ENCODE measurements at regions not wholly inside any gene's neighbourhood (a gene's known extent, or its start where the extent isn't known, plus 50 kb on each side); places are given as distances from the start of the nearest gene placed in this dataset.
"Not testable (repeated sequence)": the region's sequence is repeated elsewhere in the genome, so short reads cannot be mapped to it uniquely, and the experiment has no call there.

DNA sequence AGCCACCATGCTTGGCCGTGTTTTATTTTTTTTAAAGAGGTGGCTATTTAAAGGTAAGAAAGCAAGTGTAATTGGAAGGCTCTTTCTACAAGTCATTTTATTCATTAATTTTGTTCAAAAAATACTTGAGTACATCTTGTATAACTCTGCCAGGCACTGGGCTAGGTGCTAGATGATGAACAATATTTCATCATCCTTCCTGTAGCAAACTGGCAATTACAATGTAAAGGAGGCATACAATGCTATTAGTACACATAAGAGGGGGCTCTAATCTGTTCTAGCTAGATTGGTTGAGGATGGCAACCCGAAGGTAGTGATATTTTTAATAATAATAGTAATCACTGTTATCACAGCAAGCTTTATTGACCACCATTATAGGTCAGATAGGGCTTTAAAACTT, 215.5 kb upstream of the KLF14 start:
- no peak for DNase-seq

DNA sequence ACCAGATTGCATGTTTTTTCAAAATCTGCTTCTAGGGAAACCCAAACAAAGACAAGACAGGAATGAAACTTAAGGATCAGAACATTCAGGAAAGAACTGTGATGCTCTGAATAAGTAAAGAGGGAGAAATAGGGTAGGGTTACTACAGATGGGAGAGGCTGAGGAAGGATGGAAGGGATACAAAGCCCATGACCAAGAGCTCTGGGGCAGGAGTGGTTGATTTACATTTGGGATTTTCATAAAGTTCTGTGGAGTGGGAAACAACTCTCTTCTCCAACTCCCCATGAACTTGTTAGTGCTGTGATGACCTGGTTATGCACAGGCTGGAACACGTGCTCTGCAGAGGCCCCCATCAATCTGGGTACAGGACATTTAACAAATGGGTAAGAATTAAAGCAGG, 216.0 kb upstream of the KLF14 start:
- DNase-seq: no peak

DNA sequence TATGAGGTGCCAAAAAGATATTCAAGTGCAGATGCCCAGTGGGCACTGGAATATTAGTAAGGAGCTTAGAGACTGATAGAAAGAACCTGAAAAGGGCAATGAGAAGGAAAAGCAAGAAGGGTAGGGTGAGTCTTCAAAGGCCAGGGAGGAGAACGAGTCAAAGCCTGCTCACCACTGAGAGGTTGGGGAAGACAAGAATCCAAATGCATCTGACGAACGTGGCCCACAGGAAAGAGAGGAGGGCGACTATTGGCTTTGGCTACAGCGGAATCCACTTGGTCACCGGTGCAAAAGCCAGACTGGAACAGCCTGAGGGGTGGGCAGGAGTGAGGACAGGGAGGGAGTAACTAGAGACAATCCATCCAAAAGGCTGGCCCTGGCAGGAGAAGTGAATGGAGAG, 216.7 kb upstream of the KLF14 start:
- no peak for DNase-seq

DNA sequence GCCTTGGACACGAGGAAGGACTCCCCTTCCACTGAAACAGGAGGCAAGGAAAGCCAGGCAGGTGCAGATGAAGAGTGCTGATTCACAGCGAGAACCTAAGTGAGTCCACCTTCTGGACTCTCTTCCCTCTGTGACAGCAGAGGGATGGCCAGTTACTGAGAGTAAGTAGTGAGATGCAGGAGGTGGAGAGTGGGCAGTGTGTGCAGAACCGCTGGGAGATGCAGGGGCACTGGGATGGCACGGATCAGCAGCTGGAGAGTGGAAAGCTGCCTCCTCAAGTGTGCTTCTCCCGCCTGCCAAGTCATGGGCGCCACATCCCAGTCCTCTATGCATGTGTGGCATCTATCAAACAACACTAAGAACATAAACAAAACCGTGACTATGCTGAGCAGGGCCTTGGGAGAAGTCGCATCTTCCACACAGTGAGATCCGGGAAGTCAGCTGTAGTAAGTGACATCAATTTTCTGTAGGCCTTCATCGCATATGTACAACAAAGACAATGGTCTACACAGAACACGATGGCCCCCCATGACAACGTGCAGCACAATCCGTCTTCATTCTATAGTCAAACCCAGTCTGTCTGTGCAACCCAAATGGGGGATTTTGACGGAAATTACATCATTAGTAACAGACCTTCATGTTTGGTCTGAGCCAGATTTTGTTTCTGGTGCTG, 217.4 kb upstream of the KLF14 start:
- no peak for DNase-seq

DNA sequence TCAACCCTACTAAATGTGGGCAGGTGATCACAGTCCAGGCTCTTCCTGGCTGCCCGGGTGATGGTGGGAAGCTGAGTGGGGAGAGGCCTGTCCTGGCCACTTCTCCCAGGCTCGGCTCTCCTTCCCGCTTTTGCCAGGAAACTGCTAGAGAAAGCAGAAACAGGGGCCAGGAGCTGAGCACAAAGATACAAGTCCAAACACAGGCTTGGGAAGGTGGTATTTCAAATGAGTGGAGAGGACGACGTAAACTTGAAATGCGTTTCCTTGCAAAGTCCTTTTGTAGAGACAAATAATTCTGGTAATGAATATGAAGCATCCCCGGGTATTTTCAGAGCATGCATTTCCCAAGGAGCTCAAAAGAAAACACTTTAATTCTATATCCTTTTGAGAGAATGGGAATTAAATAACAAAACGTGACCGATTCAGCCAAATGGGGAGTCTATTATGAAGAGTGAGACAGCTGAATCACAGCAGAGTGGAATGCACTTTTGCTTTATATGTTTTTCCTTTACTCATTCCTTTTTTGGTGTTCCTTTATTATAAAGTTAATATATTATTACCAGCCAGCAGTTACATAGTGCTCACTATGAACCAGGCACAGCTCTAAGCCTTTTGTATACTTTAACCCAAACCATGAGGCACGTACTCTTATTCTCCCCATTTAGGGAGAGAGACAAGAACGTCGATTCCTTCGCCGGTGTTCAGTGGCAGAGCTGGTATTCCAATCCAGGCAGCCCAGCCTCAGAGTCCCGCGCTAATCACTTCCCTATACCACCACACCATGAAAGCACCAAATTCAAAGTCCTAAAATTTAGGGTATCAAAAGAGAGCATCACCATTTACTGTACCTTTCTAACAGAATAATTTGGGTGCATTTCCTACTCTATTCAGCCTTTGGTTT, 218.2 kb upstream of the KLF14 start:
- no peak for DNase-seq

DNA sequence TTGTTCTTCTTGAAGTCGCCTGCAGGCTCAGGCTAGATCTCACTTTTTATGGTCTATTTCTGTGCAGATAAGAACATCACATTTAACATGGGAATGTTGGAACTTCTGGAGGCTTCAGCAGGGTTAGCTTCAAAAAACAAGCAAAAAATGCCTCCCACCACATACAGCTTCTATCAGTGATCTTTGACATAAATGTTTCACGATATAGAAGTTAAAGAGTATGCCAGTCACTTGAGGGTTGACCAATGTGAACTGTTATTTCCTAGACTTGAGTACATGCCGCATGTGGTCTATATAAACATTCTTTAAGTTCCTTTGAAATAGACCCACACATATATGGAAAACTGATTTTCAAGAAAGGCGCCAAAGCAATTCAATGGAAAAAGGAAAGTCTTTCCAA, 219.2 kb upstream of the KLF14 start:
- DNase-seq: no peak

DNA sequence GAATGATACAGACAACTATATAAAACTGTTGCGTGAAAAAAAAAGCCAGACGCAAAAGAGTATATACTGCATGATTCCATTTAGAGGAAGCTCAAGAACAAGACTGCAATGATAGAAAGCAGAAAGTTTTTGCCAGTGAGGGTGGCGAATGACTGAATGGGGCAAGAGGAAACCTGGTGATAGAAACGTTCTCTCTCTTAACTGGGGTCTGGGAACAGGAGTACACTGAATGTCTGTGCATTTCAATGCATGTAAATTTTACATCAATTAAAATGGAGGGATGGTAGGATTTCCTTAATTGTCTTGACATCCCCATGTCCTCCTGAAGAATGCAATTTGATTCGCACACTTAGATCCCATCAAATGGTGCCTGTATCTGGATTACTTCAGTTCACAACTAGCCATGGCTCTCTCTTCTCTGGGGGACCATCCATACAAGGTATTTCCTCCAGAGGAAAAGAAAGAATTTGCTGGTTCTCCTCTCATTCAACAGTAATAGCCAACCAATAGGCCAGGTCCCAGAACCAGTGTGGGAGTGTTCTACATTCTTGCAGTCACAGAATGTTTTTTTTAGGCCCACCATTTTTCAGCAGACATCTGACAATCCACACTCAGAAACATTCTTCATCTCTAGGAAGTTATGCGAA, 221.0 kb upstream of the KLF14 start:
- no peak for DNase-seq

DNA sequence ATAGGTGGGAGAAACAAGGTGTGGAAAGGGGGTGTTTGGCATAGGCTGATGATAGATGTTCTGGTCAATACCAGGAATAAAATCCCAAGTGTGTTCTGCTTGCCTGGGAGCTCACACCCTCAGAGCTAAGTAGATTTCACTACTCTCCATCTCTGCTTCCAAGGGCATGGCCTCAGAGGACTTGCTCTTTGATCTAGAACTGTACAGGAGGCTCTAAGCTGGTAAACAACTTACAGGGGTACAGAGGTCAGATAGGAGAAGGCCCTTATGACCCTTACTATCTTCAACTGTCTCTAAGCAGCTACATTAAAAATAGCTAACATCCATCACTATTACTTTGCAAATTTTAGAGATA, 221.5 kb upstream of the KLF14 start:
- no peak for DNase-seq

DNA sequence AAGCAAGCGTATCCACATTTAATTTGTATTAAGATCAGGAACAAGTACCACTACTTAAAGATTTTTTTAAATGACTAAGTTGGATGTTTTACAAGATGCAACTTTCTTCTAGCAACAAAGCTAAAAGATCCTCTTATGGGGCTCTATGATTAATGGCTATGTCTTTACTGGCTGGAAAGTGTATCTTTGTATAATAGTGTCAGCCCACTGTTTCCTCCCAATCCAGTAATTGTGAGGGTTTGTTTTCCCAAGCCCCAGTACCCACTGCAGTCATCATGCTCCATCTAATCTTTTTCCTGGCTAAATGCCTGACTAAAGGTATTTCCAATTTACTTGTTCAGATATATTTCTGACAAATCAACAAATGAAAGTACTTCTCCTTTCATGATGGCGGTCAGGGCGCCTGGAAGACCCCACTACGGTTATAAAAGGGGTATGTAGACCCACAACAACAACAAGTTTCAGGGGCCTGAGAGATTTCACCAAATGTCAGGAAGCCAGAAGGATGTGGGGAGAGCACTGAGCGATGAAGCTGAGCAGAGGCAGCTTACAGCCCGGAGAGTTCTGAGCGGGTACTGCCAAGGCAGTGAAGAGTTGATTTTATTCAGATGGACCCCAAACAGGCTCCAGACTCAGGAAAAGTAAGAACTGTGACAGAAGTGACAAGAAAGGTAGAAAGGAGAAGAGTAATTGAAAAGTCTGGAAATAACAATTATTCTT, 222.6 kb upstream of the KLF14 start:
- no peak for DNase-seq

DNA sequence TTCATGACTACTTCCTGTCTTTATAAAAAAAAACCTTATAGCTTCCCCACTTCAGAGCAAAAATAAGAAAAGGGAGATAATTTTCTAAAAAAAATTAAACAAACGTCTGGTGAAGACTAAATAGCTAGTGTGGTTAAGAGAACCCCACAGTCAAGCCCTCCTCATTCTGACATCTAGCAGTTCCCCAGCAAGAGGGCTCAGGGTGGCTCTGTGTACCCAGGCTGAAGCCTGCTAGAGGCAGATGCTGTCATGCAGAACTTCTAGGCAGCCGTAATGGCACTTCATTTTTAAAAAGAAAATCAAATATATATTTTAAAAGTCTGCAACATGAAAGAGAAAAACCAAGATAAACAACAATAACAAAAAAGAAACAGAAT, 223.1 kb upstream of the KLF14 start:
- no peak for DNase-seq

DNA sequence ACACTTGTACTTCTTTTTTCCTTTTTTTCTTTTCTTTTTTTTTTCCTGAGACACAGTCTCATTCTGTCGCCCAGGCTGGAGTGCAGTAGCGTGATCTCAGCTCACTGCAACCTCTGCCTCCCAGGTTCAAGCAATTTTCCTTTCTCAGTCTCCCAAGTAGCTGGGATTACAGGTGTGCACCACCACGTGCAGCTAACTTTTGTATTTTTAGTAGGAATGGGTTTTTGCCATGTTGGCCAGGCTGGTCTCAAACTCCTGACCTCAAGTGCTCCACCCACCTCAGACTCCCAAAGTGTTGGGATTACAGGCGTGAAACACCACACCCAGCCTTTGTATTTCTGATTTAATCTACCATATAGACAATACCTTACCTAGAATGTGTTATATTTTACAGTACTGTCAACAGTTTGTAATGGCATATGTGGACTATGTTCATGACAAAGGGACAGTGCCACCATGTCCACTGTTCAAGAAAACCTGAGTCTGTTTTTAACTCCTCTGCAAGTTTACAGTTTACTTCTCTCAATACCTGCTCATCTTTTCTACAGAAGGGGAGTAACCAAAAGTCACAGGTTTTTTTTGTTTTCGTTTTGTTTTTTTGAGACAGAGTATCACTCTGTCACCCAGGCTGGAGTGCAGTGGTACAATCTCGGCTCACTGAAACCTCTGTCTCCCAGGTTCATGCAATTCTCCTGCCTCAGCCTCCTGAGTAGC, 223.9 kb upstream of the KLF14 start:
- not testable (repeated sequence) for DNase-seq

DNA sequence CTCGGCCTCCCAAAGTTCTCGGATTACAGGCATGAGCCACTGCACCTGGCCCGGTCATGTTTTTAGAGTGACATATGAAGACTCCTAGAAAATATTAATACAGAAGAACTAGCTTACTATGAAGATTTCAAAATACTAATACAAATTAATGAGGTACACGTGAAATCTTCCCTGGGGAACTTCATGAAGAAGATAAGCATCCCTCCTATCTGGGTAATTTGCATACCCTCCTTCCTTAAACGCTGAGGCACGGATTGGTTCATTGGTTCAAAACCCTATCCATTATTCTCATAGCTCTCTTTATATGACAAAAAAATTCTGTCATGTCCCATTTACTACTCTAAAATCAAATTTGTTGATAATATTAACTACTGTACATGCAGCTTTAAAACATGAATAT, 224.8 kb upstream of the KLF14 start:
- DNase-seq: no peak

DNA sequence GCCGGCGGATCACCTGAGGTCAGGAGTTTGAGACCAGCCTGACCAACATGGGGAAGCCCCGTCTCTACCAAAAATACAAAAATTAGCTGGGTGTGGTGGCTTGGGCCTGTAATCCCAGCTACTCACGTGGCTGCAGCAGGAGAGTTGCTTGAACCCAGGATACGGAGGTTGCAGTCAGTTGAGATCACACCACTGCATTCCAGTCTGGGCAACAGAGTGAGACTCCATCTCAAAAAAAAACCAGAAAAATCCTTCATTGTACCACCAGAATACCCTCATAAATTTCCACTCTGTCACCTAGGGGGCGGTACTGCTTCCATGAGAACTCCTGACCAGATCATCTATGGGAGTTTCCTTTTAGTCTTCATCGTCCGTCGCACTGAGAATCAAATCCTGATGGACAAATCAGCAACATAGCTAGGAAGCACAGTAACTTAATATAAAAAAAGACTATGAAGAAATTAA, 225.8 kb upstream of the KLF14 start:
- no peak for DNase-seq

DNA sequence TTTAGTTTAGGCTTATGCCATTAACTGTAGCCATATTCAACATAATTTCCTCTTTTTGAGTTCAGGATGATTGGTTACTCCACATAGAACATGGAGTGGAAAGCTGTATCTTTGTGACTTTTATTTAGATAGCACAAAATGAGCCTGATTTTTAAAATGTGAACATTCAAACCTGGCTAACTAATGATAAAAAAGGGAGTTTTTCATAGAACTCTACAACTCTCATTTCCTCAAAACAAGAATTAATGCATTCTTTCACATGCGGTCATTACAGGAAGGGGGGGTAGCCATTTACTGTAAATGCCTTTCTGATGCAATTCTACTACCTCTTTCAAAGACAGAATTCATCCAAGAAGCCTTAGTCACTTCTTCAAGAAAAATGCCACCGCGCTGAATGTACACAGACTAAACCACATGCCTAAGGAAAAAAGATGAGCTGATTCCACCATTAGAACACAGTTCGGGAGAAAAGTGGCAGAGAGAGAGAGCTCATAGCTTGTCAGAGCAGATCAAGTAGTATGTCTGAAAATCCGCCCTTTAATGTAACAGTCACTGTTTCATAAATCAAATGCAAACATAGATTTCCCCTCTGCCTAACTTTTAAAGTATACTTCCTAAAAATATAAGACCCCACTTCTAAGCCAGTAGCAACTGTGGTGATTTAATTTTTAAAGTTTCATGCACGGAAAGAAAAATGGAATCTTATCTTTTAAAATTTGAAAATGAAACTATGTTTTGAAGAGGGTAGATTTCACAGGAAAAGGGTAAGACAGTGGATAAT, 226.4 kb upstream of the KLF14 start:
- no peak for DNase-seq

DNA sequence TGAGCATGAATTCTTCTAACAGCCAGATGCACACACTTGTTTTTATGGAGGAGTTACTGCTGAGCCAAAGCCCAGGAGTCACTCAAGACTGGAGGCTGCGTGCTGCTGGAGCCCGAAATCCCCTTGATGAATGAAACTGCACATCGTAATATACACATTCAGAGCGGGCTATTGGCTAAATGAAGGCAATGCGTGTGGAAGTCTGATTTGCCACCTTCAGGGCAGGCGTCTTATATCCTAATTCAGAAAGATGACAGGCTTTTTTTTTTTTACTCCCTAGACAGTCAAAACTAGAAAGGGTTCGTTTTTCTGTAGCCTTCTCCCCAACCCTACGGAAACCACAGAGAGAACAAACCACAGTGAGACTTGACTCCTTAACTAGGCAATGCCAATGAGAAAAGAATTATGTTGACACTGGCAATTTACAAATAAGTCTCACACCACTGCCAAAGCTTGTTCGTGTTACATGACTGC, 227.2 kb upstream of the KLF14 start:
- DNase-seq: no peak

DNA sequence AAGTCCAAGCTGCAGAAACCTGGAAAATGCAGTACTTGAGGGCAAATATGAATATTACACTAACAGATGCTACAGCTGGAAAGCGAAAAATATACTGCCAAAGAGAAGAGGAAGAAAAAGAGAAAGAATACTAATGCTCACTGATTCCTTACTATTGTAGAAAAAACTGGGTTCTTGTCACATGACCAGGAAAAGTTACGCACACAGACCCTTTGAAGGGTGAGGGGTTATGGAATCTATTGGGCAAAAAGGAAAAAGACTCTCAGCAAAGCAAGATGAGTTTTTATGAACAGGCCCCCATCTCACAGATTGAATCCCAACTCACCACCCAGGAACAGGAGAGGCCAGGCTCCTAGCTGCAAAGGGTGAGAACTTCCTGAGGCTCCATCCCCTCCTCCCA, 228.1 kb upstream of the KLF14 start:
- no peak for DNase-seq

DNA sequence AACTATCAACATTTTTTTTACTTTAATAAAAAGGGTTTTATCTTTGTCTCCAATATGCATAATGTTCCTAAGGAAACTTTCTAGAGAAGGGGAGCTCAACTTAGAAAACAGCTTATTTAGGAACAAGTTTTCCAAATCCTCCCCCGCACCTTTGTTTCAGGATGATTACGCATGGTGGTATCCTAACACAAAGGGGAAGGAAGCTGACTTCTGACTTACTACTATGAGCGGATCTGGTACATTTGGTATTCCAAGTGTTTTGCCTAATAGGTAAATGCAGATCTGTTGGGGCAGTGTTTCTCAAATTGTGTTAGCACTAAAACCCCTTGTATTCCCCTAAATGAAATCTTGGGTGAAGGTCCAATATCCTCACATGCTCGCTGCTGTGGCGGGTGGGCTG, 229.3 kb upstream of the KLF14 start:
- no peak for DNase-seq

DNA sequence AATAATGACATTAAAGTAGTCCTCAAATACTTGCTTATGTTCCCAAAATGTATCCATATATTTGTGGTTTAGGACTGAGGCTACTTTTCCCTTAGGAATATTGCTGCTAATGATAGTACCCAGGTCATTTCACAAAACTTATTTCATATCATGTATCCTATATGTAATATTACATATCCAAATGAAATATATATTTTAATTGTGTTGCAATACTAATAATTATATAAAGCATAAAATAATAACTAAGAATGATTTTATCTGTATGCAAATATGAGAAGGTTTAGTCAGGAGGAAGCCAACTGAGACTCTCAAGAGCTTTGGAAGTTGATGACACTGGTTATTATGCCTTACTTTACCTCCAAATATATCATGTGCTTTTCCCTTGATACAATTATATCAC, 231.5 kb upstream of the KLF14 start:
- no peak for DNase-seq

DNA sequence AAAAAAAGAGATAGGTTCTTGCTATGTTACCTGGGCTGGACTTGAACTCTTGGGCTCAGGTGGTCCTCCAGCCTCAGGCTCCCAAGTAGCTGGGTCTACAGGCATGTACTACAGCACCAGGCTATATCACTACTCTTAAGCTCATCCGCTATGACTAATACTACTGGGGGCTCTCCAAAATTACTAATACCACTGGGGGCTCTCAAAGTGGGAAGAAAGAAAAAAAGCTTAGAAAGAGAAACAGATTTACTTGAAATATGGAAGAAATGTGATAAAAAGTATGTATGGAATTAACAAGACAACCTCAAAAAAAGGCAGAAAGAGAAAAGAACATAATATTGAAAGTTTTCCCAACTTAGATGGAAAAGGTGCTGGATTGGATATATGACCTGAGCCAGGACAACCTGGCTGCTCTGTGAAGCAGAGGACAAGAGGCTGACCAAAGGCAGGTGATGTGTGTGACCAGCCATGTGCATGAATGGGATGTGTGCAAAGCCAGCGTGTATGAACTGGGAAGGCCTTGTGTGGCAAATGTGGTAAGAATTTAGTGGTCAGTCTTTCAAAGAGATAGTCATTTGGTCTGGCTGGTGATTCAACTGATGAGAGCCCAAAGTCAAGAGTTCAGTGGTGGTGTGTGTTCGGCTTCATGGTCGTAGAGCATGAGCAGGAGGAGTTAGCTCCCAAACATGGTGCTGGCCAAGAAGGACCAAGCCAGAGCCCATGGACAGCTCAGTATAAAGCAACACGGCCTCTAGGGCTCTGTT, 232.4 kb upstream of the KLF14 start:
- DNase-seq: no peak

DNA sequence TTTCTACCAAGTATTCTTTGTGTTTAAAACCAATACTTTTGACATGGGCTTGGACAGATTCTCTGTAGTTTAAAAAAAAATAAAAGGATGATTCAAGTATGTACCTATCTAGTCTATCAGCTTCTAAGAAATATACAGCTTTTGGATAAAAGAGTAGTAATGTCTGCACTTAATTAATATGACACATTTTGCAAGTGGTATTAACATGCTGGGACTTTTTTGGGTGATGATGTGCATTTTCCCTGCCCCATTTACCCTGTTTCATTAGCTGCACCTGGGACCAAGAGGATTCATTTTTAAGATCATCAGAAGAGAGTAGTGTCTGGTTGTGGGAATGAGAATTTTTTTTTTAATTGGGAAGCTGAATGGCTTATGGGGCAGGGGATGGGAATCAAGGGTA, 236.2 kb upstream of the KLF14 start:
- no peak for DNase-seq

DNA sequence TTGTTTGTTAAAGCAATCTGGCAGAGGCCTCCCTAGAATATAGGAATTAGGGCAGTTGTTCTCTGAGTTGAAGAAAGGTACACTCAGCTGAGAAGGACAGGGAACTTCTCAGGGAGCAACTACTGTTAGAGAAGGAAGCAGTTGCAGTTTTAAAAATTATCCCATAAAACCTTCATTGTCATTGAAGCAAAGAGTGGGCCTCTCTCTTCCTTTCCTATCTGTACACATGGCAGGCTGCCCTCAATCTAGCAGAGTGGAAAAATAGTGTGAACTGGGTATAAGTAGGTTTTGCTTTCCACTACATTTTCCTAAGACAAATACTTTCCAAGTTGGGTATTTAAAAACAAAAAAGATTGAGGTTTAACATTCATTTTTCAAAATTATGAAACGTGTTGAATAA, 236.7 kb upstream of the KLF14 start:
- no peak for DNase-seq
